ENCODE measurements at regions not wholly inside any gene's neighbourhood (a gene's known extent, or its start where the extent isn't known, plus 50 kb on each side); places are given as distances from the start of the nearest gene placed in this dataset.

GRCh38 chr22:27372969-27373670, 428.4 kb downstream of the MN1 start:
- H3K9me3 ChIP-seq: no peaks in the 10 kb centered on the region
- no peak overlapping the region for H3K27ac ChIP-seq
- no peaks in the 10 kb centered on the region for H3K4me1 ChIP-seq
- no peaks in the 10 kb centered on the region for H3K27me3 ChIP-seq
- H3K36me3 ChIP-seq: no peaks in the 10 kb centered on the region
- TF ChIP-seq CTCF (IDR thresholded peaks at IDR 0.05) (peak in 3 of 6 experiments; percentile 35 to 56 (median 41)), POLR2A (IDR thresholded peaks at IDR 0.05) (no peak)
- DNase-seq: peak in 2 of 3 donors; percentile 75 to 83
- no peak overlapping the region for H3K4me3 ChIP-seq

- H3K9me3 ChIP-seq: no peaks in the 10 kb centered on the region
- TF ChIP-seq POLR2A (IDR thresholded peaks at IDR 0.05) (no peak), CTCF (IDR thresholded peaks at IDR 0.05) (no peak)
- H3K27ac ChIP-seq: no peak overlapping the region
- DNase-seq: no peak
- H3K4me3 ChIP-seq: no peak overlapping the region
- no peaks in the 10 kb centered on the region for H3K36me3 ChIP-seq
- H3K27me3 ChIP-seq: no peaks in the 10 kb centered on the region
- no peaks in the 10 kb centered on the region for H3K4me1 ChIP-seq
Measured at GRCh38 chr22:27377501-27378295, 423.9 kb downstream of the MN1 start.

GRCh38 chr22:27378311-27378800, 423.2 kb downstream of the MN1 start:
- TF ChIP-seq CTCF (IDR thresholded peaks at IDR 0.05) (no peak), POLR2A (IDR thresholded peaks at IDR 0.05) (no peak)
- H3K9me3 ChIP-seq: no peaks in the 10 kb centered on the region
- no peaks in the 10 kb centered on the region for H3K36me3 ChIP-seq
- no peaks in the 10 kb centered on the region for H3K4me1 ChIP-seq
- no peak overlapping the region for H3K27ac ChIP-seq
- H3K4me3 ChIP-seq: no peak overlapping the region
- no peaks in the 10 kb centered on the region for H3K27me3 ChIP-seq
- DNase-seq: no peak

- TF ChIP-seq POLR2A (IDR thresholded peaks at IDR 0.05): no peak
- TF ChIP-seq CTCF (IDR thresholded peaks at IDR 0.05): no peak
- H3K4me1 ChIP-seq: no peaks in the 10 kb centered on the region
- no peaks in the 10 kb centered on the region for H3K36me3 ChIP-seq
- no peaks in the 10 kb centered on the region for H3K9me3 ChIP-seq
- no peaks in the 10 kb centered on the region for H3K27me3 ChIP-seq
- no peak overlapping the region for H3K27ac ChIP-seq
- DNase-seq: no peak
- H3K4me3 ChIP-seq: no peak overlapping the region
Measured at GRCh38 chr22:27378995-27379394, 422.6 kb downstream of the MN1 start.

DNA sequence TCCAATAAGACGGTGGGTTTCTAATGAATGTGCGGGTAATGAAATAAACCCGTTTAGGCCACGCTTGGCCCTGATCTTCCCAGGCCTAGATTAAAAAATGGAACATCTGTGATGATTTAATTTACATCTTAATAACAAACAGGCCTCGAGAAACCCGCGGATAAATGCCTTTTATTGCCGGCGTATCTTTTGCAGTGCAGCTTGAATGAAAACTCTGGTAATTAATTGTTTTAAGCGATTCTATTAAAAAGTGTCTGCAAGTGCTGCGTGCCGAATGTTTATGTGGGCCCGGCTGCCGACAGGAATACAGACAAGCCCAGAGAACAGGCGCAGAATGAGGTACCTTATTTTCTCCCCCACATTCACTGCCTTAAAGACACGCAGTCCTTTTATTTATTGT, 420.7 kb downstream of the MN1 start:
- no peak overlapping the region for H3K4me3 ChIP-seq
- no peaks in the 10 kb centered on the region for H3K27me3 ChIP-seq
- H3K27ac ChIP-seq: no peak overlapping the region
- no peak for DNase-seq
- H3K36me3 ChIP-seq: no peaks in the 10 kb centered on the region
- TF ChIP-seq CTCF (IDR thresholded peaks at IDR 0.05) (no peak), POLR2A (IDR thresholded peaks at IDR 0.05) (no peak)
- no peaks in the 10 kb centered on the region for H3K9me3 ChIP-seq
- no peaks in the 10 kb centered on the region for H3K4me1 ChIP-seq

All from Peyer's patch (tissue), 4 donors.